ENCODE measurements at regions not wholly inside any gene's neighbourhood (a gene's known extent, or its start where the extent isn't known, plus 50 kb on each side); places are given as distances from the start of the nearest gene placed in this dataset.
"Not testable (repeated sequence)": the region's sequence is repeated elsewhere in the genome, so short reads cannot be mapped to it uniquely, and the experiment has no call there.

DNA sequence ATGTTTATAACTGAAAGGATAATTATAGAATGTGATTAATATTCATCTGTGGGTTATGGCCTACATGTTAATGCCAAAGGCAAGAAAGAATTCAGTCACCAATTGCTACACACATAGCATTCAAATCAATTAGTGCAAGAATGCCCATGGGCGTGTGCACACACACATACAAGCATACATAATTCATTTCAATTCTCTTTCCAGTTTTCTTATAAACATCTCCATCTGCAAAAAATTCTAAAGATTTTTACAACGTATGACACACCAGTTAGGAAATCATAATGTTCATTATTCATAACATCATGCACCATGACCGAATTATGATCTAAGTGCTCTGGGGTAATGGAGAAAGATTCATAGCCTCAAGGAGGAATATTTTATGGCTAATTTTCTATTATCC is 111.0 kb upstream of the ADTRP start:
- ATAC-seq (no peak), DNase-seq (no peak)

DNA sequence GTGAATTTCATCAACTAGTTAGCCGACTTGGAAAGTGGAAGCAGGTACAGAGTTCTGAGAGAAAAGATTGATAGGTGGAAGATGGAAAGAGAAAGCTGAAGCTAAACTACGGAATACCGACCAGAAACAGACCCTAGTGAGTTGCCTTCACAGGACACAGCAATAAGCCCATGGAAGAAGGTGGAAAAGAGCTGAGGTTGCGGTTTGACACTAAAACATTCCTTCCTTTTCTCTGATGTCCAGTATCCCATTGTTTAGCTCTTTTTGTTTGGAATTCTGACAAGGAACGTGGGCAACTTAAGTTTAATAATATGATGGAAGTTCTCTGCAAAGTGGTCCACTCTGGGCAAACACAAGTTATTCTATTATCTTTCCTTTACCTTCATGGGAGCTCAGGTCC is 110.1 kb upstream of the ADTRP start:
- DNase-seq (no peak), ATAC-seq (no peak)

DNA sequence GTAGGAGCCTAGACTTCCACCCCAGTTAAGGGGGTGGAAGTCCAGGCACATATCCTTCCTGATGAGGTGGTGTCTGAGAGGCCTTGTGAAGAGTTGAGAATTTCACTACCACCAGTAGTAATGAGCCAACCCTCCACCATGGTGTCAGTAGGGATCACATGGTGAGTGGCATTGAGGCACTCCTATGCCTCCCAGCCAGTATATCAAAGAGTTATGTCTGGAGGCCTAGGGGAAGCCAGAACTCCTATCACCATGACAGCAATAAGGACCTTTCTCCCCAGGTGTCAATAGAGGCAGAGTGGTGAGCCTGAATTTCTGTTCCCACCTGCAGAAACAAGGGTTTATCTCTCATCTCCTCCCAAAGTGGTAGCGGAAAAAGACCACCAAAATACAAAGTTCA is 106.6 kb upstream of the ADTRP start:
- ATAC-seq (peak; percentile 57), DNase-seq (no peak)

DNA sequence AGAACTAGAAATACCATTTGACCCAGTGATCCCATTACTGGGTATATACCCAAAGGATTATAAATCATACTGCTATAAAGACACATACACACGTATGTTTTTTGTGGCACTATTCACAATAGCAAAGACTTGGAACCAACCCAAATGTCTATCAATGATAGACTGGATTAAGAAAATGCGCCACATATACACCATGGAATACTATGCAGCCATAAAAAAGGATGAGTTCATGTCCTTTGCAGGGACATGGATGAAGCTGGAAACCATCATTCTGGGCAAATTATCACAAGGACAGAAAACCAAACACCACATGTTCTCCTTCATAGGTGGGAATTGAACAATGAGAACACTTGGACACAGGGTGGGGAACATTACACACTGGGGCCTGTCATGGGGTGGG is 104.9 kb upstream of the ADTRP start:
- not testable (repeated sequence) for ATAC-seq, DNase-seq

DNA sequence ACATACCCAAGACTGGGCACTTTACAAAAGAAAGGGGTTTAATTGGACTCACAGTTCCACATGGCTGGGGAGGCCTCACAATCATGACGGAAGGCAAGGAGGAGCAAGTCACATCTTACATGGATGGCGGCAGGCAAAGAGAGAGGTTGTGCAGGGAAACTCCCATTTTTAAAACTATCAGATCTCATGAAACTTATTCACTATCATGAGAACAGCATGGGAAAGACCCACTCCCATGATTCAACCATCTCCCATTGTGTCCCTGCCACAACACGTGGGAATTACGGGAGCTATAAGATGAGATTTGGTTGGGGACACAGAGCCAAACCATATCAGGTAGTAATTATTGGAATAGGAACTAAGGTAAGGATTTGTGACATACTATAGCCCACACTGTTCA is 101.6 kb upstream of the ADTRP start:
- not testable (repeated sequence) for DNase-seq, ATAC-seq

DNA sequence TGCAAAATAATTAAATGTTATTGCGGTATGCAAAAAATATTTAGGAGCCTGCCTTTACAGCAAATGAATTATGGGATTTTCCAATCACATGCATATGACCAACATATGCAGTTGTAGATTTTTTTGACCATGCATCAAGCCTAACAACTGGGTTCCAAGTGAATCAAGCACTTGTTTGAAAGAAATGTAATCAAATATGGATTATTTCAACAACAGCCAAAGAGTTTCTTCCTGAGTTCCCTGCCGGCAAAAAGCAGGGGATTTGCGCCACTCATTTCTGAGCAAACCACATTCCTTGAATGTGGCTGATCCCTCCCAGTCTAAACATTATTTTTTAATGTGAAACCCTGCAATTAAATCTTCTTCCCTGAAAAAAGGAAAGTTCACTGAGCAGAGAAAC is 100.1 kb upstream of the ADTRP start:
- ATAC-seq, result no peak
- DNase-seq, result no peak

DNA sequence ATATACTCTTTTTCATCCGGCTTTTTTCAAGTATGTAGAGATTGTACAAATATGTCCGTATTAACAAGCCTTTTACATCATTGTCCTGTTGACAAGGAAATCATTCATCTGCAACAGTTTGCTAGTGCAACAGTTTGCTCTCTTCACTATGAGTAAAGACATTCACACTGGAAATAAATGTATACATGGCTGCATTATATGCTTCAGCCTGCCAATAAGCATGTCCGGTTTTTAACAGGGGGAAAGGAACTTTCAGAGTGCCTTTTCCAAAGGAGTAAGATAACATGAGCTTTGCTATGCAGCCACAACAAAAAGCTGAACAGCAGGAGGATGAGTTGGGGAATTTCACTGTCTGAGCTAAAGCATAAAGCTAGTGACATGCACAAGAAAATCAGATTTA is 99.4 kb upstream of the ADTRP start:
- ATAC-seq (no peak), DNase-seq (no peak)

DNA sequence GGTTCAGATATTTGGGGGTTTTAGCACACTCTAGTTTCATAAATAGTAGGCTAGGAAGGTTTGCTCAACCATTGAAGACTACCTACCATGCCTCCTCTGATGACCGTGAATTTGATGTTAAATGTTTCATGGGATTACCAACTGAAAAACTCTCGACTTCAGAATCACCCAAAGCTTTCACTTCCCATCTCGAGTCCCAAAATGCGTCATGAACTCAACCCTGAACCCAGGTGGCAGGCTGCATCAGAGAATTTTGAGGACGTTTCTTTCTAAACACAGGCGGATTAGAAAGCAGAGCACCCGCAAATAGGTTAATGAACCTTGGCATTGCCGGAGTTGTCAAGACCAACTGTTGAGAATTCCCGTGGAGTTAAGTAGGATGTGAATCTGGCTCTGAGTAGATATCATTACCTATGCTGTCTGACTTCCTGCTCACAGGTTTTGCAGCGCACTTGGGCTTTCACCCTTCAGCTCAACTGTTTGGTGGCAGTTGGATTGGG is 98.4 kb upstream of the ADTRP start:
- no peak for ATAC-seq
- no peak for DNase-seq

DNA sequence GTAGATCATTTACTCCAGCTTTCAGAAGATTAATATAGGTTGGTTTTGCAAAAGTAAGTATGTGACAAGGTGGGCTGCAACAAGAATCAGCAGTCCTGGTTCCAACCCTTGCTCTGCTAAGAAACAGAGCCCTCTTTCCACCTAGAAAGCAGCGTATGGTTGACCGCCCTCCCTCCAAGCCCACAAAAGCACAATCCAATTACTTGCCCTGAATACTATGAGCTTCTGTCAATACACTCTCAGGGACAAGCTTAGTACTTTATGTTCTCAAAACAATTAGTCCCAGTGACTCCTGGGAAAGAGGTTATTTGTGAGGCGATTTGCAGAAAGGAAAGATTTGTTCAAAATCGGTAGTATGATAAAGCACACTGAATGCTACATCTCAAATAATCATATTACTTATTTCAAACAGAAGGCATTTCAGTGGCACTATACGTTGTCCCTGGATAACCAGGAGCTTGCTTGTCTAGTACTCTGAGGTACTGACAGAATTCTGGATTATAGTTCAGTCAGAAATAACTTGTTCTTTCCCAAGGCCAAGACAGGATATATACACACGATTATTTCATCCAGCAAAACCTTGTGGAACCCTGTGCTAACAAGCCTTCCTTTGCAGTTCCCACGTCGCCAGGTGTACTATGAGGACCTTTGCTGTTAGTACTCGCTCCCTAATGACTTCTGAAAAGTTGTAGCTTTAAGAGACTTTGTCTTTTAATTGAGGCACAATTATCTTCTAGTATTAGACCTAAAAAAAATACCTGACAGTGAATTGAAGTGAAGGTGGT is 96.9 kb upstream of the ADTRP start:
- DNase-seq, result no peak
- ATAC-seq, result no peak

DNA sequence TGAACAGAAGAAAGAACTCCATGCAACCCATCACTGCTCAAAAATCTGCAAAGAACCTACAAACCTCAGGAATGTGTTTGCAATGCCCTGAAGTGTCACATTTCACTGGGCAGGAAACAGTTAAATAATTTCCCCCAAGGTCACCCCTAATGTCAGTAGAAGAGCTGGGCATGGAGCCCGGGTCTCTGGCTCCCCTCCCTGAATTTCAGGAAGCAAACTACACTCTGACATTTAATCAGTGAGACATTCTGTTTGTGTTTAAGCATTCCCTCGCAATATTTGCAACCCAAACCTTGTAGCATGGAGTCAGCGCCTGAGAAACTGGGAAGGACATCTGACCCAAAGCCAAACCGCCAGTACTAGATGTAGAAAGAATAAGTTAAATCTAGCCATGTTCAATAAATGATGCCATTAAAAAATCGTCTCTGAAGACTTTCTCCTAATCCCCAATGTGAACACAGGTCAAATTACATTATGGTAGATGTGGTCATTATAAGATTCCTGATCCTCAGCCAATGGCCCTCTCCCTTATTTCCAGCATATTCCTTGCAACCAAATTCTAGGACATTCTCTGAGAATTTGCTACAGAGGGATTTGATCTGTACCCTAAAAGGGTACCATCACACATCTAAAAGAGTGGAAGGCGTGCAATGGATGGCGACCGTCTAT is 91.2 kb upstream of the ADTRP start:
- DNase-seq (no peak), ATAC-seq (no peak)

DNA sequence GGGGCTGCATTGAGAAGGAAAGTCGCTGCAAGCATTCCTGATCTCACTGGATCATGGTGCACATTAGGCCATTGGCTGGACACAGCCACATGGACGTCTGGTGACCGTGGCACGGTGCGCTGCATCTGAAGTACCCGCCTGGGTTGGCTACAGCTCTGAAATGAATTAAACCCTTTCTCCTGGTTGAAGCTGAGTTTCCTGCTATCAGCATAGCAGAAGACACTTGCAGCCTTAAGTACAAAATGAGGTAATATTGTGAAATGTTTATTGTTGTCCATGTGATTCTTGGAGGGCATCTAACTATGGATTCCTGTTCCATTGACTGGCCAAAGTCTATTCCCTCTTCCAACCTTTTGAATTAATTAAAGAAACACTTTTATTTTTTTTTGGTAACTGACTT is 89.8 kb upstream of the ADTRP start:
- no peak for ATAC-seq
- DNase-seq, result no peak

DNA sequence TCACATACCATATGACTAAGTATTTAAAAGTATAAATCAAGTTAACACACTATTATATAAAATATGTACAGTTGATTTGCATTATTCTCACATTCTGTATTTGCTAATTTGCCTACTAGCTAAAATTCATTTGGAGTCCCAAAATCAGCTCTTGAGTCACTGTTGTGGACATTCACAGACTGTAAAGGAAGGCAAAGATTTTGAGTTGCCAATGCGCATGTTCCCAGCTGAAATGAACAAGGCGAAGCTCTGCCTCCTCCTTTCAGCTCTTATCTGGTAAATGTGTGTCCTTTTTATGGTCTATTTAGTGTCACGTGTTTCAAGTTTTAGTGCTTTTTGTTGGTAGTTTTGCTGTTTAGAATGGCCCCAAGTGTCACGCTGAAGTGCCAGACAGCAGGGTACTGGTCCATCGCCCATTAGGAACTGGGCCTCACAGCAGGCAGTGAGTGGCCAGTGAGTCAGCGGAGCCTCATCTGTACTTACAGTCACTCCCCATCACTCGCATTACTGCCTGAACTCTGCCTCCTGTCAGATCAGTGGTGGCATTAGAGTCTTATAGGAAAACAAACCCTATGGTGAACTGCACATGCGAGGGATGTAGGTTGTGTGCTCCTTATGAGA is 87.2 kb upstream of the ADTRP start:
- DNase-seq (no peak), ATAC-seq (no peak)

DNA sequence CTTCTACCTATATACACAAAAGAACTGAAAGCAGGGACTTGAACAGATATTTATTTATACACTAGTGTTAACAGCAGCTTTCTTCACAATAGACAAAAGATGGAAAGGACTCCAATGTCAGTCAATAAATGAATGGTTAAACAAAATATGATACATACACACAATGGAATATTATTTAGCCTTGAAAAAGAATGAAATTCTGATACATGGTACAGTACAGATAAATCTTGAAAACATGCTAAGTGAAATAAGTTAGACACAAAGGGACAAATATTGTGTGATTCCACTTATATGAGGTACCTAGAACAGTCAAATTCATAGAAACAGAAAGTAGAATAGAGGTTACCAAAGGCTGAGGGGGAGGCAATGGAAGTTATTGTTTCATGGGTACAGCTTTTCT is 79.8 kb upstream of the ADTRP start:
- DNase-seq, result no peak
- ATAC-seq, result no peak

DNA sequence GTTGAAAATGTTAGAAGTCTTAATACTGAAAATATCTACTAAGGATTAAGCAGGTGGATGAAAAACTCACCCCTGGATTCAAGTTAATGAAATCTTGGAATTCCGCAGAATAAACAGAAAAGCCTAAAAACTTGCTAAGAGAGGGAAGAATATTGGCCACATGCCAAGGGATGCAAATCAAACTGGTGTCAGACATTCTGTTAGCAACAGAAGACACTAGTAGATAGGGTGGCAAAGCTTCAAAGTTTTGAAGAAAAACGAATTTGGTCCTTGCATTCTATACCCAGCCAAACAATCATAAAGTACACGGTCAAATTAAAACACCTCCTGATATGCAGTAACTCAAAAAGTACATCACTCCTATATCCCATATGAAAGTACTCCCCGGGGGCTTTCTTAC is 77.1 kb upstream of the ADTRP start:
- ATAC-seq (no peak), DNase-seq (no peak)

DNA sequence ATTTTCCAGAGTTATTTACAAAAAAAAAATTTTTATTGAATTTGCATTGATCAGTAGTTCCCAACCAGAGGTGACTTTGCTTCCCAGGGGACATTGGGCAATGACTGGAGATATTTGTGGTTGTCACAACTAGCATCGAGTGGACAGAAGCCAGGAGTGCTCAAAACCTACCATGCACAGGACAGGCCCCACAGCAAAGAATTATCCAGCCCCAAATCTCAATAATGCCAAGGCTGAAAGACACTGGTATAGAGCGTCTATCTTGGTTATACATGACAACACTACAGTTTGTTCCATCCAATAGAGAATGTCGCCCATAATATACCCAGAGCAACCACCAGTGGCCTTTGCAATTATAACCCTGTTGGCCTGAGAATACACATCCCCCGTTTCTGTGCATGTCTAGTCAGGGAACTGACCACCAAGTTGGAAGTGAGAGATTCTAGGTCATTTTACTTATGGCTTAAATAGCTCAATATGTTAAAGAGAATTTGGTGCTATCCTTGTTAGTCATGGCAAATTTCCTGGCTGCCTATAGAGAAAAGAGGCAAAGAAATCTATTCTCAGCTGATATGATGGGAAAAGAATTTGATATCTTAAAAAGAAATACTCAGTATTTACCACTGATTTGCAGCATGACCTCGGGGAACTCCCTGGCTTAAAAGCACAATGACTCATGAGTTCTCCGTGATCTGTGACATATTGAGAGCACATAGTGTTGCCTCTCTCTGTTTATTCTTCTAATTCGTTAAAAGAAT is 76.0 kb upstream of the ADTRP start:
- ATAC-seq (peak; percentile 59), DNase-seq (no peak)

DNA sequence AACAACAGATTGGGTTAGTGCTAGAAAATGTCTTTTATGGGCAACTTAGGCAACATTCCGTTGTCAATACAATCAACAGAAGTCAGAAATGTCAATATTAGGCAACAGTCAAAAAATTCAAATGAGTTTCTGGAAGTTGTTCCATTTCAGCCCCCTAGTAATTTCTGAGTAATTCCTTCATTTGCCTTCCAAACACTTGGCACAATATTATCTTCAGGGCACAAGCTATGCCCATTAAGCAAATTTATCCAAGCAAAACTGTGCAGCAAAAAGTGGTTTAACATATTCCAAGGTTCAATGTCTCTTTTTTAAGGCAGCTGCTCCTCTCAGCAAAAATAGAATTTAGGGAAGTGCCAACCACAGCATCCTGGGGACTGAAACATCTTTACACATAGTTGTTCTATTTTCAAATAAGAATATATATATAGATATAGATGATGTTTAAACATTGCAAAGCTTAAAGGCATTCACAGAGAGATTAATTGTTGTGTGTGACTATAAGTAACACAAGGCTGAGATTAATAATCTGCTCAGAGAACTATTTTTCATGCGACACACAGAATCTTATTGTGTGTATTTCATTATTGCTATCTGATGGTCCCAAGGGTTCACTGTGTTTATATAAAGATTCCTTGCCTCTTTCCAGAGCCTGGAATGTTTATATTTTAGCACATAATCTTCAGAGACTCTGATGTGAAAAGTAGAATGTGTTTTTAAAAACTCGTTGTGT is 75.2 kb upstream of the ADTRP start:
- DNase-seq (no peak), ATAC-seq (no peak)

DNA sequence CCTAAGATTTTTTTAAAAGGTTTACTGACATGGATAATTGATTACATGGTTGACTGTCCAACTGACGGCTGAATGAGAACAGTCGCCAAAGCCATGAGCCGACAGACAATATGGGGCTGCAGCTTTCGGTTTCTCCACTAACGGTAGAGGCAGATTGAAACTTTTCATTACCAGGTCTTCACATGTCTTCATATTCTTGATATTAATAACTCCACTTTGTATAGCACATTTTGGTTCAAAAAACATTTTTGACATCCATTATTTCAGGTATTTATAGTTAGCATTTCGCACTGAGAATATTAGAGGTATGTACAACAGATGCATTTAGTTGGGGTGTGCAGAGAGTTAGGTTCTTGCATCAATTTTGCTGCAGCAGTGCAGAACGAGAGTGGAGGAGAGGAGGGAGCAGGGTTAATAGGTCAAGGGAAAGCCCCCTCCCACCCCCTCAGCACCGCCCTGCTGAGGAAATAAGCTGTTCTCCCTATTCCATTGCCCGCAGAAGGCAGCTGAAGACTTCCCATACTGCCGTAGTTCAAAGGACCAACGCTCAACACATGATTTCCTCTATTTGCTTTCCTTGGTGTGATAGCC is 73.6 kb upstream of the ADTRP start:
- ATAC-seq (no peak), DNase-seq (no peak)

DNA sequence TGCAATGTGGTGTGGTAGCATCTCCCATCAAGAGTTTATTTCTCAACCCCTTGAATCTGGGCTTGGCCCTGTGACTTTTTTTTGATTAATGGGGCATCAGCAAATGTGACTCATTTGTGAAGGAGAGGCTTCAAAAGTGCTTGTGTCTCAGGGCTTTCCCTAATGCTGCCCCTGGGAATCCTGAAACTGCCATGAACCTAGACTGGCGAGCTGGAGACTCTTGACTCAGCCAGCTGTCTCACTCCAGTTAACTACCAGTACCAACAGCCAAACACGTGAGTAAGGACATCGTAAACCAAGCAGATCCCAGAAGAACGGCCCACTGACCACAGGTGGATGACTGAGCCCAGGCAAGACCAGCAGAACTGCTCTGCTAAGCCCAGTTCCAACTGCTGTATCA is 72.8 kb upstream of the ADTRP start:
- DNase-seq, result no peak

DNA sequence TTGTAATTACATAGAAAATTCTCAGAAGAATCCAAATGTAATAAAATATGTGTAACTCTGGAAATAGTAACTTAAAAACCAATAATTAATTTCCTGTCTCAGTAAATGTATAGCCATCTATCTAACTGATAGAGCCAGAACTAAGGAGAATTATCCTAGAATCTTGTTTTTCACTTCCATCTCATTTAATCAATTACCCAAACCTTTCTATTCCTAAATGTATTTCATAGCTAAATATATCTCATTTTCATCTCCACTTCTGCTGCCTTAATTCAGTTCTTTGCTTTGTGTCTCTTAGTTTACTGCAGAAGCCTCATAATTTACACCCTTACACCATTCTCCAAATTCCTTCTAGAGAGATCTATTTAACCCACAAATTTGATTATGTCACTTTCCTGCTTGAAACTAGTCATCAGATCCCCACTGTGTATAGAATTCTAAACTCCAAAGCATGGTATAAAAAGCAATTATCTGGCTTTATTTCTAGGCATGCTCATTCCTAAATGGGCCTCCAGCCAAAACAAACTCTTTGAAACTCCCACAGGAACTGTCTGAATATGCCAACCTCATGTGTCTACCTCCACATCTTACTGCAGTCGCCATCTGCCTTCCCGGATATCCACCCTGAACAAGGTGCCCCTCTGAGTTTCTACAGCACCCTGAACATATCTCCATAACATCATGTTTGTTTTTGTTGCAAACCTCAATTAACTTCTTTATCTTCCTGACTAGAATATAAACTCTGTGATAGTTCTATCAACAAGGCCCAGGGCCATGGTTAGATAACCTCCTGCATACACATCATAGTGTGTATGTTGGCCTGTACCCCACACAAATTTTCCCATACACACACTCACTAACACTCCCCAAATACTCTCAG is 70.5 kb upstream of the ADTRP start:
- no peak for ATAC-seq

More for the DNA sequence above, 72.8 kb upstream of the ADTRP start:
- ATAC-seq, result no peak

DNA sequence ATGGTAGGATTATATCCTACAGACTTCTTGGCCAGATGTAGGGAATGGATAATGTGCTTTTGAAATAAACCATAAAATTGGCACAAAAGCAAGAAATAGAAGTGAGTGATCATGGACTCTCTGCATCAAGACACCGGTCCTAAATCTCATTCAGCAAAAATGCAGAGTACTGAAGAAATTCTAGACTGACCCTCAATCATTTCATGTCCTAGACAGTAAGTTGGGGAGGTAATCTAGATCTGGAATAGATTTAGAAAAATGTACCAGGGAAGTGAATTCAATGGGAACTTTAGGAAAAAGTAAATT is 69.7 kb upstream of the ADTRP start:
- ATAC-seq, result no peak
- no peak for DNase-seq

More for the DNA sequence above, 70.5 kb upstream of the ADTRP start:
- DNase-seq, result no peak
